ENCODE measurements at regions not wholly inside any gene's neighbourhood (a gene's known extent, or its start where the extent isn't known, plus 50 kb on each side); places are given as distances from the start of the nearest gene placed in this dataset.

DNA sequence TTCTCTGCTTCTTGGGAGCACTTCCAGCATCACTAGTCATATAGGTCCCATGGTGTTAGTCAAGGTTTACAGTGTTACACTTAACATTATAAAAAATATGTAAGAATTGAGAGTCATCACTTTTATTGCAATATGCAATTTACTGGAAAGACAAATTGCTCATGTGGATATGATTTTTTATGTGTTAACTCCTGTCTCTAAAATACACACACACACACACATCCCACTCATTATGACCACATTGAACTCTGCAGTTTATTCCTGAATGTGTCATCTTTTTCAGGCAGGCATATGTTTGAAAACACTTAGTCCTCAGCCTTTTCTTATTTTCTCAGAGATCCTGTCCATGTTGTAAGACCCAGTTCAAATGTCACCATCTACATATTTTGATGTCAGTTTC, 148.5 kb upstream of the MRPS30 start:
- TF ChIP-seq, protein P1, sequence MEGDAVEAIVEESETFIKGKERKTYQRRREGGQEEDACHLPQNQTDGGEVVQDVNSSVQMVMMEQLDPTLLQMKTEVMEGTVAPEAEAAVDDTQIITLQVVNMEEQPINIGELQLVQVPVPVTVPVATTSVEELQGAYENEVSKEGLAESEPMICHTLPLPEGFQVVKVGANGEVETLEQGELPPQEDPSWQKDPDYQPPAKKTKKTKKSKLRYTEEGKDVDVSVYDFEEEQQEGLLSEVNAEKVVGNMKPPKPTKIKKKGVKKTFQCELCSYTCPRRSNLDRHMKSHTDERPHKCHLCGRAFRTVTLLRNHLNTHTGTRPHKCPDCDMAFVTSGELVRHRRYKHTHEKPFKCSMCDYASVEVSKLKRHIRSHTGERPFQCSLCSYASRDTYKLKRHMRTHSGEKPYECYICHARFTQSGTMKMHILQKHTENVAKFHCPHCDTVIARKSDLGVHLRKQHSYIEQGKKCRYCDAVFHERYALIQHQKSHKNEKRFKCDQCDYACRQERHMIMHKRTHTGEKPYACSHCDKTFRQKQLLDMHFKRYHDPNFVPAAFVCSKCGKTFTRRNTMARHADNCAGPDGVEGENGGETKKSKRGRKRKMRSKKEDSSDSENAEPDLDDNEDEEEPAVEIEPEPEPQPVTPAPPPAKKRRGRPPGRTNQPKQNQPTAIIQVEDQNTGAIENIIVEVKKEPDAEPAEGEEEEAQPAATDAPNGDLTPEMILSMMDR (IDR thresholded peaks at IDR 0.05; ENCODE audit: borderline replicate concordance, extremely low read depth, low read length, poor library complexity, severe bottlenecking), result no peak
- no peak for TF ChIP-seq EZH2 (IDR thresholded peaks at IDR 0.05; ENCODE audit: borderline replicate concordance, low read depth, low read length, severe bottlenecking)
